ENCODE measurements at regions not wholly inside any gene's neighbourhood (a gene's known extent, or its start where the extent isn't known, plus 50 kb on each side); places are given as distances from the start of the nearest gene placed in this dataset.

- FAIRE-seq: no peak
- Histone ChIP-seq H3K9ac (ENCODE audit: insufficient read depth in 1 of 2, low read depth in 2 of 2, low read length in 2 of 2) (no peak overlapping the region), H3K36me3 (ENCODE audit: control insufficient read depth, insufficient read depth, low read length) (no peaks in the 10 kb centered on the region), H3K4me2 (ENCODE audit: insufficient read depth, low read length) (no peak overlapping the region), H2AFZ (ENCODE audit: low read depth, low read length) (no peak overlapping the region), H3K4me3 (no peak overlapping the region), H3K4me1 (replicated peaks in 1 of 2; ENCODE audit: control insufficient read depth in 2 of 2, insufficient read depth in 2 of 2, low read length in 2 of 2) (no peaks in the 10 kb centered on the region), H3K27ac (ENCODE audit: extremely low read depth, low read depth, low read length) (no peak overlapping the region), H3K9me1 (ENCODE audit: control insufficient read depth, insufficient read depth, low read length) (no peaks in the 10 kb centered on the region), H3K79me2 (ENCODE audit: control insufficient read depth, insufficient read depth, low read length) (no peaks in the 10 kb centered on the region), H4K20me1 (replicated peaks; ENCODE audit: control insufficient read depth, insufficient read depth, low read length) (no peaks in the 10 kb centered on the region), H3K27me3 (ENCODE audit: control insufficient read depth in 2 of 2, insufficient read depth in 2 of 2, low read length in 2 of 2) (peaks cover 0 to 6% of the 10 kb centered on the region in 2 experiments; a peak in 1 of 5 replicates), H3K9me3 (replicated peaks; ENCODE audit: control insufficient read depth, insufficient read depth, low read depth, low read length) (no peaks in the 10 kb centered on the region)
- WGBS (ENCODE audit: insufficient coverage, low coverage, missing lambda C conversion rate): 8% methylated on average over 3 of the region's 3 CpGs
- ChIA-PET POLR2A (no interaction called here), CTCF (ENCODE audit: low intra/inter-chr PET ratio) (no interaction called here)
- intact Hi-C loops (cut with micrococcal nuclease): no loop called here
- no peak for TF ChIP-seq CEBPZ (IDR thresholded peaks at IDR 0.05; ENCODE audit: borderline replicate concordance, low read depth, low read length)
- TF ChIP-seq ZNF316 (IDR thresholded peaks at IDR 0.05): no peak
- no peak for TF ChIP-seq HES1 (IDR thresholded peaks at IDR 0.05; ENCODE audit: low read depth)
- no peak for TF ChIP-seq RHOXF2B (CRISPR knock-in tag; conservative IDR thresholded peaks at IDR 0.05)
- TF ChIP-seq E2F1 (CRISPR knock-in tag; IDR thresholded peaks at IDR 0.05): no peak
- TF ChIP-seq NR4A1 (CRISPR knock-in tag; IDR thresholded peaks at IDR 0.05): no peak
- TF ChIP-seq NR4A1 (tag; IDR thresholded peaks at IDR 0.05): no peak
- no peak for TF ChIP-seq ZNF143 (CRISPR knock-in tag; IDR thresholded peaks at IDR 0.05)
- no peak for TF ChIP-seq ARHGAP35 (IDR thresholded peaks at IDR 0.05; ENCODE audit: partially characterized antibody)
- TF ChIP-seq XRCC4 (IDR thresholded peaks at IDR 0.05; ENCODE audit: extremely low read depth, insufficient read depth, insufficient read length): no peak
- no peak for TF ChIP-seq JUND (IDR thresholded peaks at IDR 0.05; ENCODE audit: borderline replicate concordance, low read depth, low read length)
- no peak for TF ChIP-seq JUND (tag; IDR thresholded peaks at IDR 0.05; ENCODE audit: borderline replicate concordance, low read depth, low read length)
- no peak for TF ChIP-seq BCOR (IDR thresholded peaks at IDR 0.05)
- TF ChIP-seq MTA1 (IDR thresholded peaks at IDR 0.05; ENCODE audit: borderline replicate concordance): no peak
- no peak for TF ChIP-seq SP1 (CRISPR knock-in tag; IDR thresholded peaks at IDR 0.05)
- TF ChIP-seq CREBBP (IDR thresholded peaks at IDR 0.05; ENCODE audit: low read depth, low read length): no peak
- TF ChIP-seq NUFIP1 (IDR thresholded peaks at IDR 0.05; ENCODE audit: partially characterized antibody): no peak
- no peak for TF ChIP-seq RUNX1 (IDR thresholded peaks at IDR 0.05; ENCODE audit: low read depth)
- no peak for DNase-seq (ENCODE audit: extremely low read depth in 1 of 4, low spot score in 3 of 4)
- BruUV-seq (replicated peaks): no TSS peak
- in situ Hi-C loops (cut with MboI): no loop called here
- no peak for ATAC-seq
Observed at GRCh38 chr7:116400522-116400921, 99.0 kb upstream of the CAV2 start.

All from K562 (cell line).